NCI-H1048 (cell line): ENCODE measurements at regions not wholly inside any gene's neighbourhood (a gene's known extent, or its start where the extent isn't known, plus 50 kb on each side); places are given as distances from the start of the nearest gene placed in this dataset.

Source experiments
- DNase-seq: peaks from one replicate; lab custom pipeline; 2025; lab: John Stamatoyannopoulos, UW

GRCh38 chr7:27364344-27364758 is 121.7 kb downstream of the EVX1 start:
- no peak for DNase-seq

DNA sequence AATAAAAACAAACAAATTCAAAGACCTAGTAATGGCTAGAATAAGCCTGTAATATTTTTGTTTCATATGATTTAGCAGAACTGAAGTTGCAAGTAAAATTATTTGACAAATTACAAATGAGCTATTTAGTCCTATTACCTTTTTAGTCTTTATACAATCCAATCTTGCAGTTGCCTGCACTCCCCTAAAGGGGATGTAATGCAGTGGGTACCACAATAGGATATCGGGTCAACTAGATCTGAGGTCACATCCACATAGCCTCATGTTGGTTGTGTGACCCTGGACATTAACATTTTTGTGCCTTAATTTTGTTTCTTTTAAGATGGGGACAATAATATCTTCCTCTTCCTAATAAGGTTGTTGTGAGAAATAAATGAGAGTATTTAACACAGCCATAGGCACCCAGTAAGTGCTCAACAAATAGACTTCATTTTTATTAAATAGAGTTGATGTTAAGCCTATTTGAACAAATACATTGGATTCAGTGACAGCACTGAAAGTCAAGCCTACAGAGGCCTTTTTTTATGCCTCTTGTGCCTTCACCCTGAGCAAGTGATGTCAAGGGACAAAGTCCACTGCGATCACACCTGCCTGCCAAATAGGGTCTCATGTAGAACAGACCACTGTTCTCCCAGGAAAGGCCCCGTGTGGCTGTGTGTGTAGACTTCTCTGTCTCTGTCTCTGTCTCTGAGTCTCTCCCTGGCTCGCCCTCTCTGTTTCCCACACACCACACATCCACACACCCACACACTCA is 124.8 kb downstream of the EVX1 start:
- no peak for DNase-seq

- no peak for DNase-seq
These were observed 125.4 kb downstream of the EVX1 start for GRCh38 chr7:27367933-27368549.

- DNase-seq: no peak
These were observed 132.6 kb downstream of the EVX1 start for GRCh38 chr7:27374958-27375841.

GRCh38 chr7:27375958-27376357 is 133.4 kb downstream of the EVX1 start:
- no peak for DNase-seq

DNA sequence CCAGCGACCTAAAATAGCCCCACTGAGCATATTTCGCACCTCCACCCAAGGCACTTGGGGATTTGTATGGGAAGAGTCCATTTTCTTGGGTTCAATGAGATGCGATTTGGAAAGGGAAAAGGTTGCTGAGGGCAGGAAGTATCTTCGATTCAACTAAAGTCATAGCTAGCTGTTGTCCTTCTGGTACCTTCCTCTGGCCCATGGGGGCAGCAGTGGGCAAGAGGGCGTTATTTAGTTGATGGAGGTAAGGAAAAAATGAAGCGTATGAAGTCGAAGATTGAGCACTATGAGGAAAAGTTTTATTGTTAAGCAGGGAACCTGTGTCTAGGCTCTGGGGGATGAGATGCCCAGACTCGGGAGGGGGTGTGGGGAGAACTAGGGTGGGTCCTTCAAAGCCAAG is 135.4 kb downstream of the EVX1 start:
- no peak for DNase-seq

DNA sequence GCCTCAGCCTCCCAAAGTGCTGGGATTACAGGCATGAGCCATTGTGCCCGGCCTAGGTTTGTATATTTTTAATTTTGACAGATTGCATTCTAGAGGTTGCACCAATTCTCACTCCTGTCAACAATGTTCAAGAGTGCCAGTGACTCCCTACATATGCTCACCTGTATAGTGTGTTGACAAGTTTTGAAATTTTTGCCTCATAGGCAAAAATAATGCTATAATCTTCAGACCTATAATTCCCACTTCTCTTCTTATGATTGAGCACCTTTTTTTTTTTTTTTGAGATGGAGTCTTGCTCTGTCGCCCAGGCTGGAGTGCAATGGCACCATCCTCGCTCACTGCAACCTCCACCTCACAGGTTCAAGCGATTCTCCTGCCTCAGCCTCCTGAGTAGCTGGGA is 139.7 kb downstream of the EVX1 start:
- DNase-seq: no peak

DNA sequence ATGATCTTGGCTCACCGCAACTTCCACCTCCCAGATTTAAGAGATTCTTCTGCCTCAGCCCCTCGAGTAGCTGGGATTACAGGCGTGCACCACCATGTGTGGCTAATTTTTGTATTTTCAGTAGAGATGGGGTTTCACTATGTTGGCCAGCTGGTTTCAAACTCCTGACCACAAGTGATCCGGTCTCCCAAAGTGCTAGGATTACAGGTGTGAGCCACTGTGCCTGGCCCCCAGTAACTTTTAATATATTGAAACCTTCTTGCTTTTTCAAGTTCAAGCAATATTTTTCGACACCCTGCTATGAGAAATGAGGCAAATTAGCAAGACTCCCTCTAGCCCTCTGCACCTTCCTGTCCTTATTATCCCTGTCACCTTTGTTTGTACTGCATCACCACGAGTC is 144.0 kb downstream of the EVX1 start:
- DNase-seq: no peak

DNA sequence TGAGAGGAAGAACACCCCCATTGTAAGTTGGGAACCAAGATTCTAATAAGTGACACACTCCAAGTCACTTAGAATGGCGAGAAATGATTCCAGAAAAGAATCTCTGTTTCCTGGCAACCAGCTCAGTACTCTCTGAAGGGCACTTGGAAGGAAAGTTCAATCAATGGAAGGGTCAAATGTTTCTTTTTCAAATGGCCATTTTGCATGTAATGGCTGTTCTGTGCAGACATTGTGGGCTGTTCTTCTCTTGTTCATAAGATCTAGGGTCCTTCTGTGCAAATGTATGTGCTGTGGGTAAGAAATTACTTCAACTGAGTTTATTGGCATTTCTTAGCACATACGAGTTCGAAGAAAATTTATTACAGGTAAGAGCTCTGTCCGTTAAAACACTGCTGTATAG is 145.3 kb downstream of the EVX1 start:
- no peak for DNase-seq

DNA sequence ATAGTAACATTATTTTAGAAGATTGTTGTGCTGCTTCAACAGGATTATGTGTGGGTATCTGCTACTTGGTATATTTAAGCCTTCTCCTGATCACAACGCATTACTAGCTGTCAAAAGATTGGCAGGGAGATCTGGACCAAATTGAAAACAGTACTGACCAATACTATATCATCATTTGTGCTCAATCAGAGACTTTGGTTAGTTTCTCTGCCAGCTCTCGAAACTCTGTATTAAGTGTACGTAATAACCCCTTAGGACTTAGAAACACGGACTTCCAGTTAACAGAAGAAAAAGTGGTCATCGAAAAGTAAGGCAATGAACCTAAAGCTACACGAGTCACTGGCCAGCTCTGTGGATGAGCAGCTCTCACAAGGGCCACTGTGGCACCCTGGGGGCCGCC is 146.0 kb downstream of the EVX1 start:
- DNase-seq: no peak

GRCh38 chr7:27389496-27389895 is 146.9 kb downstream of the EVX1 start:
- DNase-seq: no peak

DNA sequence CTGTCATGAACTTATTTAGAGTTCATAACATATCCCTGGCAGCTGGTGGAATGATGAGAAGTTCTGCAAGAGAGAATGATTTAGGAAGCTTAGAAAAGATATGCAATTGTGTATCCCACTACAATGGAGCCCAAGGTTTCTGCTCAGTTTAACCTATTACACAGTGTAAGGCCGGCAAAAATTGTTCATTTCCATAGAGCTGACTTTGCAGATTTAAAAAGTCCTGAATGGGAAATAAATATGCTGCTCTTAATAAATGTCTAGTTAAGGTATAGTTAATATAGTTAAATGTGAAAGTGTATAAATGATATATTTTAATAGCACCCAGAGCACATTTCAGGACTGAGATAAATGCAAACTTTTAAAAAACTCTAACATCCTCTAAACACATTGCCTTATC is 149.9 kb downstream of the EVX1 start:
- DNase-seq: no peak

DNA sequence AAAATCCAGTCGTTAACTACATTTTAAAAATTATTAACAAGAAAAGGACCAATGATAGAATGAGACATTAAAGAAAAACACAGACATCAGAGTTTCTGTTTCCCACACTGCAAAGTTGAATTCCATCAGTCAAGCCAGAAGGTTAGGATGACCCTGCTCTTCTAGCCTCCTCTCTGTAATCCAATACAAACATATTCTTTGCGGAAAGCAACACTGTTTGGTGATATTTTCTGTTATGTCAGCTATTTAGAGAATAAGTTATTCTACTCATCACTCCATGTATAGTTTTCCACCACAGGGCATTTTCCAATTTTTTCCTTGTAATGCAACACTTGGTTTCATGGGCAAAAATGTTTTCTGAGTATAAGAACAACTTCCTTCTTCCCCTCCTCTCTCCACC is 152.3 kb downstream of the EVX1 start:
- DNase-seq: no peak

- DNase-seq: no peak
These were observed 153.0 kb downstream of the EVX1 start for GRCh38 chr7:27395626-27396025.

DNA sequence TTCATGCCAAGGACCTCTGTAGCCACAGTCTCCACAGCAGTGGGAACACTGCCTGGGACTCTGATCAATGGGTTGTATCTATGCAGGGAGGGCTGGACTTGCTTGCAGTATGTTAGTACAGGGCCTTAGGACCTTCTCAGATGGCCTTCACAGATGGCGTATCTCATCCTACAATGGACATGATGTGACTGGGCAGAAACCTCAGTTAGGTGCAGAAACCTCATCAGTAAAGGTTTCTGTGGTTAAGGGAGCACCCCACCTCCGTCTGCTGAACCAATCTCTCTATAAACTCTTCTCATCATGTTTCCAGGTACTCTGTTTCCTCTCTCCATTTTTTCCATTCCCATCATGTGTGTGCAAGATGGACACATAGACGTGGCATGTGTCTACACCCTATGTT is 154.9 kb downstream of the EVX1 start:
- DNase-seq: no peak

- no peak for DNase-seq
These were observed 156.2 kb downstream of the EVX1 start for GRCh38 chr7:27398851-27399250.

DNA sequence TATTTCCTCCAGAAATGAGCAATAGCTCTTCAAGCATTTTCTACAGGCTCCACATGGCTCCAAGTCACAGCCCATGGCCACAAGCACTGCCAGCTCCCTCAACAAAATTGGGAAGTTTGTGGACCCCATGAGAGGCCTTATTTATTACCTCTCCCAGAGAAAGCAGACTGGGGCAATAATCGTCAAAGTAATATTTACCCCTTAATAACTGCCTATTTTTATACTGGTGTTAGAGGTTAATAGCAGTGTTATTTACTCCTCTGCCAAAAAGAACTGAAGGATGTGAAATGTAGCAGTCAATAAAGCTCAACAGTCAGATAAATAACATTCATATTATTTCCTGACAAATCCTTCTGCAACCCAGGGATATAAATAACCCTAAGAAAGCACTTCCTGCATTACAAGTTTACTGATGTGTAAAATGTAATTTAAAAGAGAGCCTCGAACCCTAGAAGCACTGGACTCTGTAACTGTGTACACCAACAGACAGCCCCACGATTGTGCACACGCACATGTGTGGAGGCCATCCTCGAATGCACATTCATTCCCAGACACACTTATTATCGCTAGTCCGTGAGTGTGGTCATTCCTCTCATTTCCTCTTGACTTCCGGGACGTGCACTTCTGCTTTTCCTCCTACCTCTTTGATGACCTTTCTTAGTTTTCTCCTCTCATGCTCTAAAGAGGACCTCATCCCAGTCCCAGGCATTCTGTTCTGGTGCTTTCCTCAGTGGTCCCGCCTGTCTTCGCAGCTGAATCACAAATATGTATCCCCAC is 157.4 kb downstream of the EVX1 start:
- no peak for DNase-seq

- no peak for DNase-seq
These were observed 163.2 kb downstream of the EVX1 start for GRCh38 chr7:27405780-27406179.

- DNase-seq: no peak
These were observed 166.7 kb downstream of the EVX1 start for GRCh38 chr7:27409311-27409710.

- DNase-seq: no peak
These were observed 167.2 kb downstream of the EVX1 start for GRCh38 chr7:27409776-27410175.

DNA sequence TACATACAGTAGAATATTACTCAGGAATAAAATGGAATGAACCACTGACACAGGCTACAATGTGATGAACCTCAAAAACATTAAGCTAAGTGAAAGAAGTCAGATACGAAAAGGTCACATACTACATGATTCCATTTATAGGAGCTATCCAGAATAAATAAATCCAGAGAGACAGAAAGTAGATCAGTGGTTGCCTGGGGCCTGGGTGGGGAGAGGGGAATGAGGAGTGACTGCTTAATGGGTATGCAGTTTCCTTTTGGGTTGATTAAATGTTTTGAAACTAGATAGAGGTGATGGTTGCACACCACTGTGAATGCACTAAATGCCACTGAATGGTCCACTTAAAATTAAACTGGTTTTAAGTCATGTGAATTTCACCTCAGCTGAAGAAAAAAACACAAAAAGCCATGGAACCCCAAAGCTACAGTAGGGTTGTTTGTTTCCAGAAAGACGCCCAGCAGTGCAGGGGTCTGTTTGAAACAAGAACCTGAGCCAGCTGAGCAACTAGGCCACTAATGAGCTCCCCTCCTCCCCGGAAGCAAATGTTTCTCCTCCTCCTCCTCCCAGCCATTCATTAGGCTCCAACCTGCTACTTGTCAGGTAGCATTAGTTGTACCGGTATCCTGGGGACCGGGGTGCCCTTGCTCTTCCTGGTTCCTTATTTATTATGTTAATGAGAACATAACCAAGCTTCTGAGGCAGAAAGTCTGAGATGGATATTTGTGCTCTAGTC is 168.4 kb downstream of the EVX1 start:
- no peak for DNase-seq

DNA sequence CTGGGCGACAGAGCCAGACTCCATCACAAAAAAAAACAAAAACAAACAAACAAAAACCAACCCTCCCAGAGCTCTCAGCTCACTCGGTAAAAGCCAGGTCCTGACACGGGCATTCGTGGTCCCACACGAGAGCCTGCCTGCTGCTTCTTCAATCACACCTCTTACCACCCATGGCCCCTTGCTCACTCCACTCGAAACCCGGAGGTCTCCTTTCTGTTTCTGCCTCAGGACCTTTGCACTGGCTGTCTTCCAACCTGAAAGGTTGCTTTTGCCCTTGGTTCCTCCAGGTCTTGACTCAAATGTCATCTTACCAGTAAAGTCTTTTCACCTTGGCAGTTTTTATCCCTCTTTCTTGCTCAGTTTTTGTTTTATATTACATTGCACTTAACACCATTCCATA is 169.6 kb downstream of the EVX1 start:
- DNase-seq: no peak
